ENCODE measurements at regions not wholly inside any gene's neighbourhood (a gene's known extent, or its start where the extent isn't known, plus 50 kb on each side); places are given as distances from the start of the nearest gene placed in this dataset.
"Not testable (repeated sequence)": the region's sequence is repeated elsewhere in the genome, so short reads cannot be mapped to it uniquely, and the experiment has no call there.

GRCh38 chr2:62604336-62604735 lies 98.3 kb upstream of the TMEM17 start:
- H3K4me3 ChIP-seq (replicated peaks in 1 of 2; ENCODE audit: low read depth in 2 of 2, low read length in 2 of 2), result no peak overlapping the region
- no peak for TF ChIP-seq CTCF (IDR thresholded peaks at IDR 0.05; ENCODE audit: low read depth, low read length)
- peak in 1 of 2 donors; percentile 34 for DNase-seq (ENCODE audit: low read depth in 2 of 2)

GRCh38 chr2:62603154-62603712 lies 97.2 kb upstream of the TMEM17 start:
- no peak for TF ChIP-seq CTCF (IDR thresholded peaks at IDR 0.05; ENCODE audit: low read depth, low read length)
- H3K4me3 ChIP-seq (replicated peaks in 1 of 2; ENCODE audit: low read depth in 2 of 2, low read length in 2 of 2), result no peak overlapping the region
- no peak for DNase-seq (ENCODE audit: low read depth in 2 of 2)

- DNase-seq (ENCODE audit: low read depth in 2 of 2); H3K4me3 ChIP-seq (replicated peaks in 1 of 2; ENCODE audit: low read depth in 2 of 2, low read length in 2 of 2): not testable (repeated sequence)
Measured at GRCh38 chr2:62599674-62600410, 93.8 kb upstream of the TMEM17 start.

GRCh38 chr2:62597323-62597722 lies 91.3 kb upstream of the TMEM17 start:
- peak in 1 of 2 donors; percentile 63 for DNase-seq (ENCODE audit: low read depth in 2 of 2)
- TF ChIP-seq CTCF (IDR thresholded peaks at IDR 0.05; ENCODE audit: low read depth, low read length), result no peak
- H3K4me3 ChIP-seq (replicated peaks in 1 of 2; ENCODE audit: low read depth in 2 of 2, low read length in 2 of 2), result no peak overlapping the region

- TF ChIP-seq CTCF (IDR thresholded peaks at IDR 0.05; ENCODE audit: low read depth, low read length), result no peak
- DNase-seq (ENCODE audit: low read depth in 2 of 2), result peak; percentile 46 to 51
- no peak overlapping the region for H3K4me3 ChIP-seq (replicated peaks in 1 of 2; ENCODE audit: low read depth in 2 of 2, low read length in 2 of 2)
Measured at GRCh38 chr2:62596061-62596921, 90.3 kb upstream of the TMEM17 start.

- no peak for TF ChIP-seq CTCF (IDR thresholded peaks at IDR 0.05; ENCODE audit: low read depth, low read length)
- no peak overlapping the region for H3K4me3 ChIP-seq (replicated peaks in 1 of 2; ENCODE audit: low read depth in 2 of 2, low read length in 2 of 2)
- no peak for DNase-seq (ENCODE audit: low read depth in 2 of 2)
Measured at GRCh38 chr2:62595474-62595873, 89.5 kb upstream of the TMEM17 start.

GRCh38 chr2:62593825-62594224 lies 87.8 kb upstream of the TMEM17 start:
- no peak overlapping the region for H3K4me3 ChIP-seq (replicated peaks in 1 of 2; ENCODE audit: low read depth in 2 of 2, low read length in 2 of 2)
- TF ChIP-seq CTCF (IDR thresholded peaks at IDR 0.05; ENCODE audit: low read depth, low read length), result no peak
- no peak for DNase-seq (ENCODE audit: low read depth in 2 of 2)

Data from cardiac fibroblast (primary cell).